ENCODE measurements at regions not wholly inside any gene's neighbourhood (a gene's known extent, or its start where the extent isn't known, plus 50 kb on each side); places are given as distances from the start of the nearest gene placed in this dataset.
"Not testable (repeated sequence)": the region's sequence is repeated elsewhere in the genome, so short reads cannot be mapped to it uniquely, and the experiment has no call there.

GRCh38 chr20:30295967-30296366 lies 961.5 kb upstream of the DEFB115 start:
- not testable (repeated sequence) for DNase-seq (ENCODE audit: low read depth)

GRCh38 chr20:30297878-30298595 lies 959.4 kb upstream of the DEFB115 start:
- DNase-seq (ENCODE audit: low read depth) = not testable (repeated sequence)

GRCh38 chr20:30300220-30300642 lies 957.2 kb upstream of the DEFB115 start:
- DNase-seq (ENCODE audit: low read depth) = not testable (repeated sequence)

- DNase-seq (ENCODE audit: low read depth) = not testable (repeated sequence)
Measured at GRCh38 chr20:30302786-30303185, 954.7 kb upstream of the DEFB115 start.

GRCh38 chr20:30309938-30310337 lies 947.5 kb upstream of the DEFB115 start:
- not testable (repeated sequence) for DNase-seq (ENCODE audit: low read depth)

- DNase-seq (ENCODE audit: low read depth) = not testable (repeated sequence)
Measured at GRCh38 chr20:30310385-30310784, 947.1 kb upstream of the DEFB115 start.

GRCh38 chr20:30312220-30312619 lies 945.2 kb upstream of the DEFB115 start:
- not testable (repeated sequence) for DNase-seq (ENCODE audit: low read depth)

GRCh38 chr20:30313660-30314059 lies 943.8 kb upstream of the DEFB115 start:
- not testable (repeated sequence) for DNase-seq (ENCODE audit: low read depth)

- not testable (repeated sequence) for DNase-seq (ENCODE audit: low read depth)
Measured at GRCh38 chr20:30316063-30316462, 941.4 kb upstream of the DEFB115 start.

- not testable (repeated sequence) for DNase-seq (ENCODE audit: low read depth)
Measured at GRCh38 chr20:30316532-30317299, 940.7 kb upstream of the DEFB115 start.

GRCh38 chr20:30333744-30334143 lies 923.7 kb upstream of the DEFB115 start:
- DNase-seq (ENCODE audit: low read depth) = not testable (repeated sequence)

- DNase-seq (ENCODE audit: low read depth) = not testable (repeated sequence)
Measured at GRCh38 chr20:30337556-30337955, 919.9 kb upstream of the DEFB115 start.

GRCh38 chr20:30348932-30349331 lies 908.5 kb upstream of the DEFB115 start:
- DNase-seq (ENCODE audit: low read depth) = not testable (repeated sequence)

GRCh38 chr20:30356854-30357467 lies 900.5 kb upstream of the DEFB115 start:
- not testable (repeated sequence) for DNase-seq (ENCODE audit: low read depth)

- DNase-seq (ENCODE audit: low read depth) = not testable (repeated sequence)
Measured at GRCh38 chr20:30361756-30362155, 895.7 kb upstream of the DEFB115 start.

GRCh38 chr20:30376430-30376766 lies 881.1 kb upstream of the DEFB115 start:
- not testable (repeated sequence) for DNase-seq (ENCODE audit: low read depth)

GRCh38 chr20:30376767-30377658 lies 880.5 kb upstream of the DEFB115 start:
- peak; percentile 79 for DNase-seq (ENCODE audit: low read depth)

GRCh38 chr20:30378317-30378716 lies 879.1 kb upstream of the DEFB115 start:
- not testable (repeated sequence) for DNase-seq (ENCODE audit: low read depth)

- not testable (repeated sequence) for DNase-seq (ENCODE audit: low read depth)
Measured at GRCh38 chr20:30378721-30379120, 878.7 kb upstream of the DEFB115 start.

GRCh38 chr20:30384841-30385240 lies 872.6 kb upstream of the DEFB115 start:
- not testable (repeated sequence) for DNase-seq (ENCODE audit: low read depth)

- not testable (repeated sequence) for DNase-seq (ENCODE audit: low read depth)
Measured at GRCh38 chr20:30386099-30386498, 871.4 kb upstream of the DEFB115 start.

- DNase-seq (ENCODE audit: low read depth) = not testable (repeated sequence)
Measured at GRCh38 chr20:30387823-30388222, 869.6 kb upstream of the DEFB115 start.
